AG20443 (cell line): ENCODE measurements at regions not wholly inside any gene's neighbourhood (a gene's known extent, or its start where the extent isn't known, plus 50 kb on each side); places are given as distances from the start of the nearest gene placed in this dataset.
"Not testable (repeated sequence)": the region's sequence is repeated elsewhere in the genome, so short reads cannot be mapped to it uniquely, and the experiment has no call there.

Experiments used
- DNase-seq: peaks from one replicate; pipeline ENCODE4 v3.0.0; 2012; ENCODE audit warnings: low spot score, mixed read lengths

- DNase-seq: no peak
Measured at GRCh38 chr1:73475316-73475870, 722.6 kb downstream of the LRRIQ3 start.

DNA sequence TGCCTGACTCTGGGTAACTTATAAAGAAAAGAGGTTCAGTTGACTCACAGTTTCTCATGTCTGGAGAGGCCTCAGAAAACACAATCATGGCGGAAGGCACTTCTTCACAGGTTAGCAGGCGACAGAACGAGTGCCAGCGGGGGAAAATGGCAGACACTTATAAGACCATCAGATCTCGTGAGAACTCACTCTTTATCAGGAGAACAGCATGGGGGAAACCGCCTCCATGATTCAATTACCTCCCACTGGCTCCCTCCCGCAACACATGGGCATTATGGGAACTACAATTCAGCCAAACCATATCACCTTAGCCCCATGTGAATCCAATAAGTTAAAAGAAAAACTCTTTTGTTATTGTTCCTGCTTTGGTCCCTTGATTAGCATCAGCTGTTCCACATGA, 725.2 kb downstream of the LRRIQ3 start:
- DNase-seq: no peak

DNA sequence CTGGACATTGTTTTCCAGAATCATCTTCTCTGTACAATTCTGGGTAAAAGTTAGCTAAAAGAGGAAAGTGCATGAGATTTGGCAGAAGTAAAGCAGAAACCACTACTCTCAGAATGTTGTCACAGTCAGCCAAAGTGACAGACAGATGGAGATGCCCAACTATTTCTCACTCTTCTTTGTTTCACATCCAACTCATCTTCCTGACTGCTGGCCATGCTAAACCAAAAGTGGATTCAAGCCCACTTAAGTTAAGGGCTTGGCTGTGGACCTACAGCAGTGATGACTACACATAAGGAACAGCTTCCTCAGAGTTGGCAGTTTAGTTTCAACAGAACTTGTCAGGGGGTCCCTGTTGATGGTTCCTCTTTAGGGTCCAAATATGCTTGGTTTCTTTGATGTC, 730.2 kb downstream of the LRRIQ3 start:
- DNase-seq: no peak

- DNase-seq: no peak
Measured at GRCh38 chr1:73463873-73464272, 734.1 kb downstream of the LRRIQ3 start.

DNA sequence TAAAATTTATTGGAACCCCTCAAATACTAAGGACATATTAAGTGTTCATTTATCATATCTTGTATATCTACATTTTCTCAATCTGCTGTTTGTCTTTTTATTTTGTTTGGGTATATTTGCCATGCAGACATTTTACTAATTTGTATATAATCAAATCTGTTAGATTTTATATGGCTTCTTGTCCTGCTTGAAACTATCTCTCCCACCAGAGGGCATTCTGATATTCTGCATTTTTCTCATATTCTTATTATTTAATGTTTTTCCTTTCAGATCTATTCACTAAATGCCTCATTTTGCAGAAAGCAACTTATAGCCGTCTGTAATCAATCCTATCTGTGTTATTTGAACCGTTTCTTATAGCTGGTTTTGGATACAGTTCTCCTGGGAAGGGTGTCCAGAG, 745.5 kb downstream of the LRRIQ3 start:
- no peak for DNase-seq

GRCh38 chr1:73450668-73451067, 747.3 kb downstream of the LRRIQ3 start:
- DNase-seq: not testable (repeated sequence)

DNA sequence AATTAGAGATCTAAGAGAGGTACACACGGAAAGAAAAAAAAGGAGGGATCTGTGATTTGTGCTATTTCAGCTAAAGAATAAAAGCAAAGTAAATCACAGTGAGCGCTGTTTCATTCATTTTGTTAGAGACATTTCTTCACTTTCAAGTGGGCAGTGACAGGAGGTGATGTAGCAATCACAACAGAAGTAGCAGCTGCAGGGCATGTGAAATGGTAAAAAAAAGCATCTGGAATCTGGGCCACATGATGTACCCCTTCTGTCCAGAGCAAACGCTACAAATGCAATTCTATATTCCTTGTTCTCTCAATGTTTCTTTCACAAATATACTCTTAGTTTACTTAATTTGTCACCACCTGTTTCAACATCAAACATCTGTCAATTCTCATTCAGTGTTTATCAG, 786.5 kb downstream of the LRRIQ3 start:
- DNase-seq: no peak

GRCh38 chr1:73401666-73402065, 796.3 kb downstream of the LRRIQ3 start:
- no peak for DNase-seq

DNA sequence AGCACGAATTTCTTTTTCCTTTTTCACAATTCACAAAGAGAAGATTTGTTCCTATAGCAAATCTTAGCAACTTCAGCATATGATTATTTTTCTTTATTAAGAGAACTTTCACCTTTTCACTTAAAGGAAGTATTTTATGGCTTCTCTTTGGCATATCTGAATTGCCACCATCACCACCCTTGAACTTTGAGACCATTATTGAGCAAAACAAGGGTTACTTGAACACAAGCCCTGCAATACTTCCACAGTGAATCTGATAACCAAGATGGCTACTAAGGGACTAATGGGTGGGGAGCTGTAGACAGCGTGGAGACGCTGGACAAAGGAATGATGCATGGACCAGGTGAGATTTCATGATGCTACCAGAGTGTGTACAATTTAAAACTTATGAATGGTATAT, 815.0 kb downstream of the LRRIQ3 start:
- no peak for DNase-seq

DNA sequence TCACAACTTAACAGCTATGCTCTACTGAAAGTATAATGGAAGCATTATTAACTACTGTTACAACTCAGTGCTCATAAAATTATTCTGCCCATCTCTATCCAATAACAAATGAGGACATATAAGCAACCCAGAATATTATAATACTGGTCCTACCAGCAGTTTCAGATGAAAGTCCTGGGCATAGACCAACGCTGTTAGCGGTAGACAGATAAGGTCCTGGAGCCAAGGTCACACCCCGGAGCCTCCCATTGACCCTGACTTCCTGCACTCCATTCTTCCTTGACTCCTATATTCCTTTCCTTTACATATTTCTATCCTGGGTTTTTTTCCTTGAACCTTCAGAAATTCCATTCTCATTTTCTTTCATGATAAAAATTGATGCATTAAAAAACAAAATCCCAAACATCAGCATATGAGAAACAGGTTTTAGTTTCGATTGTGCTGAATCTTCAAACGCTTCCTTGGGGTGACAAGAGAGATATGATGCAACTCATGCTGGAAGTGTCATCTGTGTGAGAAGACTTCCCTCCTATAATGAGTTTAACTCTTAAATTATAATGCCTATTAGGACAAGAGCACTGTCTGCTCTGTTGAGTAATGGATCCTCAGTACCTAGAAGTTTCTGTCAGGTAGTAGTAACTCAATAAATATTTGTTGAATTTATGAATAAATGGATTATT, 831.1 kb downstream of the LRRIQ3 start:
- no peak for DNase-seq

- no peak for DNase-seq
Measured at GRCh38 chr1:73359001-73359400, 839.0 kb downstream of the LRRIQ3 start.

GRCh38 chr1:73356485-73356884, 841.5 kb downstream of the LRRIQ3 start:
- no peak for DNase-seq

DNA sequence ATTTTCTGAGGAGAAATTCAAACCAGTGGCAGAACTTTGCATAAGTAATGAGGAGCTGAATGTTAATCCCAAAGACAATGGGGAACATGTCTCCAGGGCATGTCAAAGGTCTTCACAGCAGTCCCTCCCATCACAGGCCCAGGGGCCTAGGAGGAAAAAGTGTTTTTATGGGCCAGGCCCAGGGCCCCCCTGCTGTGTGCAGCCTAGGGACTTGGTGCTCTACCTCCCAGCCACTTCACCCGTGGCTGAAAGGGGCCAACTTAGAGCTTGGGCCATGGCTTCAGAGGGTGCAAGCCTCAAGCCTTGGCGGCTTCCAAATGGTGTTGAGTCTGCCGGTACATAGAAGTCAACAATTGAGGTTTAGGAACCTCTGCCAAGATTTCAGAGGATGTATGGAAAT, 854.0 kb downstream of the LRRIQ3 start:
- DNase-seq: no peak

DNA sequence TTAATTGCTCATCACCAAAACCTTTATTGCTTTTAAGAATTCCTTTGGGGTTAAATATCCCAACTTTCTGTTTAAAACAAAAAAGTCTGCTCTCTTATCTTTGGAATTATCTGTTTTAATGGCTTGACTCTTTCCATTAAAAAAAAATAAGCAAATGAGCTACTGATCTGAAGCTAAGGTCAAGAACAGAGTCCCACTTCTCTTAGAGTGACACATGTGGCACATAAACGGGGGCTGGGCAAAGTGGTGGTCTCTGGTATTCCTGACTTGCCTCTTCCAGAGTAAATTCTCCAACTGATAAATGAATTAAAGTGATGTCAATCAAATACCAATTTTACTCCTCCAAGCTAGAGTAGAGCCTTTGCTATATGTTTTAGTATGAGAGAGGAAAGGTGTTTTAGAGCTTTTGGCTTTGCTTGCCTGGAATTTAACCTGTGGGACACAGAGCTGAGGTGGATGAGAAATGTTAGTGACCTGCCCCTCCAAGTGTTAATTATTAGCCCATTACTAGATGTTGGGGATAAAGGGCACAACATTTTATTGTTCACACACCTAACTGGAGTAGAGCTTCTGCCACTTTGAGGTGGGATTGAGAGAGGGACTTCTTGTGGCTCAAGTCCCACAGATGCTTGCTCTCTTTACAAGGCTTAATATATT, 864.0 kb downstream of the LRRIQ3 start:
- DNase-seq: no peak

- no peak for DNase-seq
Measured at GRCh38 chr1:73331726-73332125, 866.2 kb downstream of the LRRIQ3 start.

GRCh38 chr1:73327998-73328397, 870.0 kb downstream of the LRRIQ3 start:
- DNase-seq: no peak

GRCh38 chr1:73327180-73327793, 870.7 kb downstream of the LRRIQ3 start:
- DNase-seq: no peak

GRCh38 chr1:73326663-73327062, 871.3 kb downstream of the LRRIQ3 start:
- DNase-seq: no peak

- no peak for DNase-seq
Measured at GRCh38 chr1:73310797-73311381, 887.1 kb downstream of the LRRIQ3 start.

DNA sequence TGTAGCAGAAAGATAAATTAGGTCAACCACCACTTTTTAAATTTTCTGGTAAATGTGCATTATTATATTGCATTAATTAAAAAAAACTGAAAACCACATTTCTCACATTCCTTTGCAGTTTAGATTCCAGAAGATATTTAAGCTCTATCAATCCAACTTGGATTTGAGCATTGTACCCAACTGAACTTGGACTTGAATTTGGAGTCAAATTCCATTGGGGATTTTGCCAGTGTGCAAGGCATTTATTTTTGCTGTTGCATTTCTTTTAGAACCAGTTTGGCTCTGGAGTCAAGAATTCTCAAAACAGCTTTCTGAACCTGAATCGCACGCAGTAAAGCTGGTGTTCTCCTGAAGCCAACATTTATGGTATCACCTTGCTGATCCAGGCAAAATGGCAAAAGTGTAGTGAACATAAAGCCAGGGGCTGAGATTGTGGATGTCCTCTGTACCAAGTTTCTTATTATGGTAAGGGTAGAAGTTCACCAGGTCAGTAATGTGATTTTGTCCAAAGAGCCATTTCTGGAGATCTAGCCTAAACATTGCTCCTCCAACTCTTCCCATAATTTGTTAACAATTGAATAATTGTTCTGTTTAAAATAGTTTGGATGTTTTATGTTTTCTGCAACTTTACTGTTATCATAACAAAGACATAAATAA, 890.9 kb downstream of the LRRIQ3 start:
- DNase-seq: no peak

DNA sequence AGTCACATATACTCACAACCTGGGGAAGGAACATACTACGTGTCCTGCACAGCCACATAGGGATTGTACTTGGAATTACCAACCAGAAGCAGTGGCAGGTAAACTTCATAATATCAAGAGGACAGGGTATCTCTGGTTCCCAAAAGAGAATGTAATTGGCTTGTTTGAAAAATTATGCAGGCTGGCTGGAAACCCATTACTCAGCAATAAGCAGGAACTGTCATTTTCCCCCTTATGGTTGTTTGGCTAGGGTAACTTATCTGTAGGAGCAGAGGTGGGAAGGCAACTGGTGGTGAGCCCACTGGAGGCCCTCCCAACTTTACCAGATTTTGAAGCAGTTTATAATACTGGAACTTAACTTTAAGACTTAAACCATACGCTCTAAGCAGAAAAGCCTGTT, 924.1 kb downstream of the LRRIQ3 start:
- no peak for DNase-seq

DNA sequence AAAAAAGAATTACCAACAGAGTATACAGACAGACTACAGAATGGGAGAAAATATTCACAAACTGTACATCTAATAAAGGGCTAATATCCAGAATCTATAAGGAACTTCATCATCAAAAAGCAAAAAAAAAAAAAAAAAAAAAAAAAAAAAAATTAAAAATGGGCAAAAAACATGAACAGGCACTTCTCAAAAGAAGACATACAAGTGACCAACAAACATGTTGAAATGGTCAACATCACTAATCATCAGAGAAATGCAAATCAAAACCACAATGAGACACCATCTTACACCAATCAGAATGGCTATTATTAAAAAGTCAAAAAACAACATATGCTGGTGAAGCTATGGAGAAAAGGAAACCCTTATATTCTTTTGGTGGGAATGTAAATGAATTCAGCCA, 952.8 kb downstream of the LRRIQ3 start:
- DNase-seq: not testable (repeated sequence)
